OCI-LY1 (cell line): ENCODE measurements at regions not wholly inside any gene's neighbourhood (a gene's known extent, or its start where the extent isn't known, plus 50 kb on each side); places are given as distances from the start of the nearest gene placed in this dataset.

Experiments
- CTCF ChIP-seq: fragments of 200-600 bp; sonication (generic), shearing (Covaris generic); IDR thresholded peaks from 2 replicates; pipeline ENCODE4 v1.5.1; 2017; ENCODE audit warnings: mild to moderate bottlenecking, antibody characterized with exemption, low read length, moderate library complexity, mixed read lengths
- EZH2 ChIP-seq: fragments of 200-600 bp; sonication (generic), shearing (Covaris generic); IDR thresholded peaks from 2 replicates; pipeline ENCODE4 v1.8.0; 2017; ENCODE audit warnings: borderline replicate concordance, mixed run types, mild to moderate bottlenecking, antibody characterized with exemption, low read length, moderate library complexity, mixed read lengths

DNA sequence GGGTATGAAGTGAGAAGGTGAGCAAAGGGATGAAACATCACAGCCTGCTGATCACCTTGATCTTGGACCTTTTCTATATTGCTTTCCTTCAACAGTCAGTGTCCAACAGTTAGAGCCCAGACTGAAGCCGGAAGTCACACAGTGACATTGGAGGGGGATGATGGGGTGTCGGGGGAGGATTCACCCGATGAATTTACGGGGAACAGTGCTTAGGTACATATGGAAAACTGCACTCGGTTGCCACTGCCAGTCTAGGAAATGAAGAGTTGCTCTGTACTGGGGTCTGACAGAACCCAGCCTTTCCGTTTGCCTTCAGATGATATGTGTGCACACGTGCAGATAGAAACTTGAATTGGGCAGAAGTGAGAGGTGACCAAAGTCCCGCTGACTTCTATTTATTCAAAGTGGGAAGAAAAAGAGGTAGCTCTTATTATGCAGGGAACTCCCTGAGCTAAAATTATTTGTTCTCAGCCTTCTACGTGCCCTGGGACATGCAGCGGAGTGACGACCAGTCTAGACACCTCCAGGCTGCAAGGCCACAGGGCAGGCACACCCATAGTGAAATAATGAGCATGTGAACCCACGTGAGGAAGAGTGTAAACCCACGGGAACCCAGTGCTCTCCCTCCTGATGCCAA lies 107.2 kb upstream of the INHBA start:
- TF ChIP-seq CTCF (no peak), EZH2 (no peak)
